Breast epithelium (tissue), 4 donors: ENCODE measurements at regions not wholly inside any gene's neighbourhood (a gene's known extent, or its start where the extent isn't known, plus 50 kb on each side); places are given as distances from the start of the nearest gene placed in this dataset.

Experiments
- DNase-seq, 2 donors: peaks; one replicate each; pipeline ENCODE4 v3.0.0-alpha.2; 2019; ENCODE audit warnings: low spot score in 2 of 2
- H3K27ac ChIP-seq, 2 donors: fragments of 200-600 bp; sonication (generic) in 1 of 2; one replicate each; pipeline ENCODE4 v1.5.1; 2016 to 2019; ENCODE audit warnings: mild to moderate bottlenecking in 1 of 2
- H3K27me3 ChIP-seq, 2 donors: fragments of 200-600 bp; sonication (generic) in 1 of 2; one replicate each; pipeline versions ENCODE4 v1.5.1 to v1.6.0; 2017 to 2019; ENCODE audit warnings: control low read depth in 1 of 2, mild to moderate bottlenecking in 1 of 2
- H3K36me3 ChIP-seq: fragments of 200-600 bp; one replicate; pipeline ENCODE4 v1.5.1; 2019
- H3K4me1 ChIP-seq, 2 donors: fragments of 200-600 bp; sonication (generic); one replicate each; pipeline ENCODE4 v1.5.1; 2016 to 2019; ENCODE audit warnings: control low read depth in 1 of 2
- H3K4me3 ChIP-seq, 3 donors: fragments of 200-600 bp; sonication (generic); 1 replicate in 2 of 3; 2 replicates in 1 of 3; pipeline ENCODE4 v1.5.1; 2016 to 2019; ENCODE audit warnings: mild to moderate bottlenecking in 3 of 3, moderate library complexity in 2 of 3
- H3K9me3 ChIP-seq, 2 donors: fragments of 200-600 bp; sonication (generic) in 1 of 2; one replicate each; pipeline ENCODE4 v1.5.1; 2016 to 2019; ENCODE audit warnings: control low read depth in 1 of 2
- CTCF ChIP-seq, 3 donors: fragments of 450-650 bp; IDR thresholded peaks; one replicate each; pipeline ENCODE4 v1.5.1; 2016 to 2017; ENCODE audit warnings: antibody characterized with exemption in 3 of 3, mild to moderate bottlenecking in 3 of 3, moderate library complexity in 3 of 3
- POLR2A ChIP-seq: fragments of 450-650 bp; IDR thresholded peaks from one replicate; pipeline ENCODE4 v1.6.1; 2016; ENCODE audit warnings: antibody characterized with exemption, mild to moderate bottlenecking, moderate library complexity
- POLR2AphosphoS5 ChIP-seq, 3 donors: sonication (generic); formaldehyde crosslinking; IDR thresholded peaks; one replicate each; pipeline ENCODE4 v1.6.1; 2017; ENCODE audit warnings: antibody characterized with exemption in 3 of 3
- intact Hi-C: fragments of 100-400 bp; cut with DNase I; formaldehyde crosslinking; loops from one replicate; pipeline ENCODE4 v1.15.1; 2023; ENCODE audit warnings: low total_unique reads

- H3K27me3 ChIP-seq: no peaks in the 10 kb centered on the region
- intact Hi-C loops: no loop called here
- no peak for TF ChIP-seq POLR2AphosphoS5 (IDR thresholded peaks at IDR 0.05)
- TF ChIP-seq POLR2A: no peak
- no peak for TF ChIP-seq CTCF (IDR thresholded peaks at IDR 0.05)
- no peaks in the 10 kb centered on the region for H3K36me3 ChIP-seq
- H3K4me3 ChIP-seq: no peak overlapping the region
- no peak for DNase-seq
- H3K9me3 ChIP-seq: no peaks in the 10 kb centered on the region
- no peaks in the 10 kb centered on the region for H3K4me1 ChIP-seq
- H3K27ac ChIP-seq: no peak overlapping the region
Observed at GRCh38 chr3:622314-622713, 425.8 kb downstream of the CHL1 start.

- H3K27me3 ChIP-seq: no peaks in the 10 kb centered on the region
- intact Hi-C loops: no loop called here
- H3K9me3 ChIP-seq: no peaks in the 10 kb centered on the region
- no peaks in the 10 kb centered on the region for H3K4me1 ChIP-seq
- TF ChIP-seq POLR2A (no peak), CTCF (IDR thresholded peaks at IDR 0.05) (no peak), POLR2AphosphoS5 (IDR thresholded peaks at IDR 0.05) (no peak)
- DNase-seq: no peak
- no peak overlapping the region for H3K4me3 ChIP-seq
- no peaks in the 10 kb centered on the region for H3K36me3 ChIP-seq
- no peak overlapping the region for H3K27ac ChIP-seq
Observed at GRCh38 chr3:623914-624545, 427.5 kb downstream of the CHL1 start.

- H3K36me3 ChIP-seq: no peaks in the 10 kb centered on the region
- H3K9me3 ChIP-seq: no peaks in the 10 kb centered on the region
- H3K27ac ChIP-seq: no peak overlapping the region
- H3K27me3 ChIP-seq: no peaks in the 10 kb centered on the region
- intact Hi-C loops: no loop called here
- H3K4me1 ChIP-seq: no peaks in the 10 kb centered on the region
- no peak for TF ChIP-seq POLR2A
- peak; percentile 24 to 45 (median 32) for TF ChIP-seq CTCF (IDR thresholded peaks at IDR 0.05)
- H3K4me3 ChIP-seq: no peak overlapping the region
- DNase-seq: no peak
Observed at GRCh38 chr3:632571-633170, 436.1 kb downstream of the CHL1 start.

- no peak overlapping the region for H3K27ac ChIP-seq
- no peaks in the 10 kb centered on the region for H3K27me3 ChIP-seq
- H3K9me3 ChIP-seq: no peaks in the 10 kb centered on the region
- intact Hi-C loops: no loop called here
- H3K4me3 ChIP-seq: no peak overlapping the region
- TF ChIP-seq CTCF (IDR thresholded peaks at IDR 0.05) (no peak), POLR2AphosphoS5 (IDR thresholded peaks at IDR 0.05) (no peak), POLR2A (no peak)
- H3K4me1 ChIP-seq: no peaks in the 10 kb centered on the region
- H3K36me3 ChIP-seq: no peaks in the 10 kb centered on the region
- DNase-seq: no peak
Observed at GRCh38 chr3:634511-634910, 437.9 kb downstream of the CHL1 start.

- Histone ChIP-seq H3K4me3 (no peak overlapping the region), H3K36me3 (no peaks in the 10 kb centered on the region), H3K4me1 (no peaks in the 10 kb centered on the region), H3K27me3 (no peaks in the 10 kb centered on the region), H3K9me3 (no peaks in the 10 kb centered on the region), H3K27ac (no peak overlapping the region)
- intact Hi-C loops: no loop called here
- TF ChIP-seq POLR2AphosphoS5 (IDR thresholded peaks at IDR 0.05): no peak
- TF ChIP-seq CTCF (IDR thresholded peaks at IDR 0.05): no peak
- TF ChIP-seq POLR2A: no peak
- no peak for DNase-seq
Observed at GRCh38 chr3:635393-635792, 438.8 kb downstream of the CHL1 start.
